GM06990 (cell line): ENCODE measurements at regions not wholly inside any gene's neighbourhood (a gene's known extent, or its start where the extent isn't known, plus 50 kb on each side); places are given as distances from the start of the nearest gene placed in this dataset.

Experiments
- DNase-seq: peaks from one replicate; pipeline ENCODE4 v3.0.0-alpha.2; 2011; ENCODE audit not compliant: insufficient read length; ENCODE audit errors: extremely low read depth
- H3K27me3 ChIP-seq: replicated peaks from 2 replicates; pipeline ENCODE4 v1.6.0; 2011; ENCODE audit warnings: low read length; ENCODE audit not compliant: control insufficient read depth, insufficient read depth
- H3K36me3 ChIP-seq: 2 replicates; pipeline ENCODE4 v1.5.1; 2011; ENCODE audit warnings: low read length; ENCODE audit not compliant: control insufficient read depth, insufficient read depth
- H3K4me3 ChIP-seq: replicated peaks from 2 replicates; pipeline ENCODE4 v1.5.1; 2011; ENCODE audit warnings: low read depth, mild to moderate bottlenecking, control low read depth, low read length
- TF ChIP-seq, protein P1 (sequence below): IDR thresholded peaks from 2 replicates; pipeline ENCODE4 v1.5.1; 2011; ENCODE audit warnings: low read length, control low read depth, mild to moderate bottlenecking, inconsistent platforms; ENCODE audit not compliant: insufficient read depth, poor library complexity, severe bottlenecking

- no peak for DNase-seq
- H3K36me3 ChIP-seq: no peaks in the 10 kb centered on the region
- H3K27me3 ChIP-seq: no peaks in the 10 kb centered on the region
- TF ChIP-seq, protein P1, sequence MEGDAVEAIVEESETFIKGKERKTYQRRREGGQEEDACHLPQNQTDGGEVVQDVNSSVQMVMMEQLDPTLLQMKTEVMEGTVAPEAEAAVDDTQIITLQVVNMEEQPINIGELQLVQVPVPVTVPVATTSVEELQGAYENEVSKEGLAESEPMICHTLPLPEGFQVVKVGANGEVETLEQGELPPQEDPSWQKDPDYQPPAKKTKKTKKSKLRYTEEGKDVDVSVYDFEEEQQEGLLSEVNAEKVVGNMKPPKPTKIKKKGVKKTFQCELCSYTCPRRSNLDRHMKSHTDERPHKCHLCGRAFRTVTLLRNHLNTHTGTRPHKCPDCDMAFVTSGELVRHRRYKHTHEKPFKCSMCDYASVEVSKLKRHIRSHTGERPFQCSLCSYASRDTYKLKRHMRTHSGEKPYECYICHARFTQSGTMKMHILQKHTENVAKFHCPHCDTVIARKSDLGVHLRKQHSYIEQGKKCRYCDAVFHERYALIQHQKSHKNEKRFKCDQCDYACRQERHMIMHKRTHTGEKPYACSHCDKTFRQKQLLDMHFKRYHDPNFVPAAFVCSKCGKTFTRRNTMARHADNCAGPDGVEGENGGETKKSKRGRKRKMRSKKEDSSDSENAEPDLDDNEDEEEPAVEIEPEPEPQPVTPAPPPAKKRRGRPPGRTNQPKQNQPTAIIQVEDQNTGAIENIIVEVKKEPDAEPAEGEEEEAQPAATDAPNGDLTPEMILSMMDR: no peak
- H3K4me3 ChIP-seq: no peak overlapping the region
Observed at GRCh38 chr6:4611429-4612129, 164.6 kb upstream of the CDYL start.

DNA sequence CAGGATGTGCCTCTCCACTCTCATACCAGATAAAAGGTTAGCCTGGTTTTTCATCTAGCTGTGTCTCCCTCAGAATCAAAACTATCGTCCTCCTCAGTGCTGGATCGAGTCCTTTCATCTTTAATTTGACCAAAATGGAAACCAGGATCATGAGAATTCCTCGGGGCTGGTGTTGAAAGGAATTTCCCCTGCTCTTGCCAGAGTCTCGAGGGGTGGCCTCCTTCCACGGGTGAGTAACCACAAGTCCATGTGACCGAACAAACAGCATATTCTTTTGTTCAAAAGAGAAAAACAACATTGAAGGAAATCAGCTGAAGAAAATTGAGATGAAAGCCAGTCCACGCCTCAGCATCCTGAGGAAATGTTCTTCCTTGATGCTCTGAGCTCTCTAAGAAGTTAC, 165.9 kb upstream of the CDYL start:
- Histone ChIP-seq H3K27me3 (no peaks in the 10 kb centered on the region), H3K4me3 (no peak overlapping the region), H3K36me3 (no peaks in the 10 kb centered on the region)
- TF ChIP-seq, protein P1: no peak
- no peak for DNase-seq

DNA sequence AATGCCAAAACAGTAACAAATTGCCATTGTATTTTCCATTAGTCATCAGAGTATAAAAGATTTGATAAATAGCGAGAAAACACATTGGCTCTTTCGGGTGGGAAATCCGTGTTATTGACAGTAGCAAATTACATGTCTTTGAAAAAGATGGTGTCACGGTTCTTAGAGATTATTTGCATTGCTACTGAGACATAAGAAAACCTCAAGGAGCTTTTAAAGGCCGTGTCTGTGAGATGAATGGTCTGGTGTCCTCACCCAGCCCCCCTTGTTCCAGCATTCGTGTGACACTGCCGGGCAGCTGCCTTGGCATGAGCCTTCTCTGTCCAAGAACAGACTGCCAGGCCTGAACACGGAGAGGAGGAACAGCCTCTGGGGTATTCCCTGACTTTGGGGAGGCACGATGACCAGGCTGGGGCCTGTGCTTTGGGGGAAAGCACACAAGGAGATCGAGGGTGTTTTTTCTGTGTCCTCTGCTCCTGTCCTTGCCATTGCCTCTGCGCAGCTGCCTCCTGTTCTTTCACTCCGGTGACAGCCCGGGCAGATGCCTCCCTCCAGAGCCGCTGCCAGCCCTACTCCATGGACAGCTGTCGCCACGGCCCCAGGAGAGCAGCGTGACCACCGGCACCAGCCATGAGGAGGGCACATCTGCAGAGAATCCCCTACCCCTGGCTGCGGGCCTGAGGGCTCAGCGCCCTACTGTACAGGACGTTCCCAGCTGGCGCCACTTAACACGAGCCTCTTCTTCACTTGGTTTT, 167.7 kb upstream of the CDYL start:
- Histone ChIP-seq H3K27me3 (no peaks in the 10 kb centered on the region; the same call in 1 of the 2 replicates), H3K36me3 (no peaks in the 10 kb centered on the region), H3K4me3 (no peak overlapping the region)
- TF ChIP-seq, protein P1: no peak
- DNase-seq: no peak

DNA sequence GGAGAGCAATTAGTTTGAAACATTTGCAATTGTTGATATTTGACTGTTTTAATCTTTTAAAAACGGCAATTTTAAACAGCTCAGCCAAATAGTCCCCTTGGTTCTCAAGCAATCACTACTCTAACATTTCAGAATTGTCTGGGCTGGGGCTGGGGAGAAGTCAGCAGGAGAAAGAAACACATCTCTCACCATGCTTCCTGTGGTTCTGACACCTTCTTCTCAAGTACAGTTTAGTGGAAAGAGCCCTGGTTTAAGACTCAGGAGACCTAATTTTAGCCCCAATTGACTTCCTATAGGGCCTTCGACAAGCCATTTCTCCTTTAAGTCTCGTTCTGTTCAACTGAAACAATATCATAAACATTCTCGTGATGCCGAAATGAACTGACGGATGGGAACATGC, 168.4 kb upstream of the CDYL start:
- Histone ChIP-seq H3K36me3 (no peaks in the 10 kb centered on the region), H3K27me3 (no peaks in the 10 kb centered on the region; the same call in 1 of the 2 replicates), H3K4me3 (no peak overlapping the region)
- TF ChIP-seq, protein P1: no peak
- DNase-seq: no peak

DNA sequence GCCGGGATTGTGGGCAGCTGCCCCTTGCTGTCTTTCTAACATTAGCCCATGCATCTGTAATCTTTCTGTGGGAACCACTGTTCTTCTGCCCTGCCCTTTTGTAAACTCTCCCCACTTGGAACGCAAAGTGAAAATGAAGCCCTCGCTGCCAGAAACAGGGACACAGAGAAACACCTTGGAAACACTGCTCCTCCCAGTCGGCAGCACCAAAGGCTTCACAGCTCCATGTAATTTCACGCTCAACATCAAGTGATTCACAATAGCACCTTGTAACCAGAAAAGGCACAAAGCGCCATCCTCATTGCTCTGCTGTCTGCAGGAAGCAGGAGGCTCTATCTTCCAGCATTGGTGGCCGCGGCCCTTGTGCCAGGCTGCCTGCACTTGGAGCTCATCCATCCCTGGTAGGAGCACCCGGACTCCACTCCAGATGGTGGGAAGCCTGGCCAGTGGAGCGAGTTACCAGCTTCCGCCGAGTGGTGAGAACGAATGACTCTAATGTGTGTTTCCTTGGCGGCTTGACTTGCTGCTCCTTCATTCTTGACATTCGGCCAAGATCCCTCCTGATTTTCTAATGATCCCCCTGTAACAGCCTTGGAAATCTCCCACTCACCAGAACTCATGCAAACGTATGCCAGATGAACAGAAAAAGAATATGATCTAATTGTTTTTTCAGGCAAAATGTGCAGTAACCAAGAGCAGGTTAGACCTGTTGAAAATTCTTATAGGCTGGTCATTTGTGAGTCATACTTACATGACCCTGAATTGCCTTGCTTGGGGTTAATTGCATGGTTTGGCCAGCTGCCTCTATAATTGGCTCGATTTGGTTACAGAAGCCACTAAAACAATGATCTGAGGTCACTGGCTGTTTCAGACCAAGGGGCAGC, 169.1 kb upstream of the CDYL start:
- TF ChIP-seq, protein P1: no peak
- DNase-seq: no peak
- H3K27me3 ChIP-seq: no peaks in the 10 kb centered on the region; the same call in 1 of the 2 replicates
- H3K4me3 ChIP-seq: no peak overlapping the region
- no peaks in the 10 kb centered on the region for H3K36me3 ChIP-seq
